ENCODE measurements at regions not wholly inside any gene's neighbourhood (a gene's known extent, or its start where the extent isn't known, plus 50 kb on each side); places are given as distances from the start of the nearest gene placed in this dataset.

DNA sequence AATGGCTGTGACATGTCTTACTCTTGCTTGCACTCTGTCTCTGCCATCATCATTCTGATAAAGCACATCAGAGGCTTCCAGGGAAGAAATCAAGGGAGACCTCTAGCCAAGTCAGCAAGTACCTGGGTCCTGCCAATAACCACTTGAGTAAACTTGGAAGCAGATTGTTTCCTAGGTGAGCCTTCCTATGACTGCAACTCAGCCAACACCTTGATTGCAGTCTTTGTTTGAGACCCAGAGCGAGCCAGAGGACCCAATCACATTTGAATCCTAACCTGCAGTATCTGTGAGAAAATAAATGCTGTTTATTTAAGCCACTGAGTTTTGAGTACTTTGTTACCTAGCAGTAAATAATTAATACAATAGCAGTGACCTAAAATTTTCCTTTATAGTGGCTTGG is 356.8 kb upstream of the CHD1 start:
- Mint-ChIP-seq H3K27ac (no peak overlapping the region), H3K36me3 (ENCODE audit: low read depth) (no peaks in the 10 kb centered on the region), H3K4me3 (no peak overlapping the region), H3K4me1 (peaks cover 6% of the 10 kb centered on the region), H3K27me3 (ENCODE audit: insufficient read depth) (no peaks in the 10 kb centered on the region), H3K9me3 (no peaks in the 10 kb centered on the region)
- DNase-seq: peak; percentile 55
- H3K4me1 ChIP-seq (ENCODE audit: control insufficient read depth, insufficient read depth, low read length): no peaks in the 10 kb centered on the region
- H3K27ac ChIP-seq (ENCODE audit: low read depth, low read length): no peak overlapping the region
- H3K9ac ChIP-seq (ENCODE audit: extremely low read depth, low read length, poor library complexity, severe bottlenecking): no peak overlapping the region
- no peaks in the 10 kb centered on the region for H3K9me3 ChIP-seq (ENCODE audit: control insufficient read depth, low read length)
- TF ChIP-seq, protein P1, sequence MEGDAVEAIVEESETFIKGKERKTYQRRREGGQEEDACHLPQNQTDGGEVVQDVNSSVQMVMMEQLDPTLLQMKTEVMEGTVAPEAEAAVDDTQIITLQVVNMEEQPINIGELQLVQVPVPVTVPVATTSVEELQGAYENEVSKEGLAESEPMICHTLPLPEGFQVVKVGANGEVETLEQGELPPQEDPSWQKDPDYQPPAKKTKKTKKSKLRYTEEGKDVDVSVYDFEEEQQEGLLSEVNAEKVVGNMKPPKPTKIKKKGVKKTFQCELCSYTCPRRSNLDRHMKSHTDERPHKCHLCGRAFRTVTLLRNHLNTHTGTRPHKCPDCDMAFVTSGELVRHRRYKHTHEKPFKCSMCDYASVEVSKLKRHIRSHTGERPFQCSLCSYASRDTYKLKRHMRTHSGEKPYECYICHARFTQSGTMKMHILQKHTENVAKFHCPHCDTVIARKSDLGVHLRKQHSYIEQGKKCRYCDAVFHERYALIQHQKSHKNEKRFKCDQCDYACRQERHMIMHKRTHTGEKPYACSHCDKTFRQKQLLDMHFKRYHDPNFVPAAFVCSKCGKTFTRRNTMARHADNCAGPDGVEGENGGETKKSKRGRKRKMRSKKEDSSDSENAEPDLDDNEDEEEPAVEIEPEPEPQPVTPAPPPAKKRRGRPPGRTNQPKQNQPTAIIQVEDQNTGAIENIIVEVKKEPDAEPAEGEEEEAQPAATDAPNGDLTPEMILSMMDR (conservative IDR thresholded peaks at IDR 0.05): no peak
- WGBS, 2 experiments (ENCODE audit: insufficient coverage in 1 of 2, insufficient read length in 1 of 2): 62 to 100% methylated on average over 1 of the region's 1 CpG
- no peaks in the 10 kb centered on the region for H3K36me3 ChIP-seq (ENCODE audit: control insufficient read depth, insufficient read depth, low read length)
- no peak overlapping the region for H3K4me3 ChIP-seq (ENCODE audit: low read length)
- no peaks in the 10 kb centered on the region for H3K27me3 ChIP-seq (ENCODE audit: control insufficient read depth, insufficient read depth, low read length, poor library complexity, severe bottlenecking)

DNA sequence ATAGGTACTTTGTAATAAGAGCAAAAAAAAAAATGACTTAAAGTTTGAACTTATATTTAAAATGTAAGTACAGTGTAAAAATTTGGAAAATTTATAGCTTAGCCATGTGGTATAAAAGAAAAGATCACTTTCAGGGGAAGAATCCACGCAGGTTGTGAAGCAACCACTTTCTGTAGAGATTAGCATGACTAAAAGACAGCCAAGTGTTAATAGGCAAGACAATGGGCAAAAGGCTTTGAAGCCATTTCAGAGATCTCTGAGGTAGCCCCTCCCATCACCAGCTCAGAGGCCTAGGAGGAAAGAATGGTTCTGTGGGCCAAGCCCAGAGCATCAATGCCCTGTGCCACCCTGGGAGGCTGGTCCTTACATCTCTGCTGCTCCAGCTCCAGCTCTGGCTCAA is 346.3 kb upstream of the CHD1 start:
- Histone ChIP-seq H3K27ac (ENCODE audit: low read depth, low read length) (no peak overlapping the region), H3K27me3 (ENCODE audit: control insufficient read depth, insufficient read depth, low read length, poor library complexity, severe bottlenecking) (no peaks in the 10 kb centered on the region), H3K36me3 (ENCODE audit: control insufficient read depth, insufficient read depth, low read length) (no peaks in the 10 kb centered on the region), H3K4me3 (ENCODE audit: low read length) (no peak overlapping the region), H3K4me1 (ENCODE audit: control insufficient read depth, insufficient read depth, low read length) (no peaks in the 10 kb centered on the region), H3K9me3 (ENCODE audit: control insufficient read depth, low read length) (peaks cover 9% of the 10 kb centered on the region), H3K9ac (ENCODE audit: extremely low read depth, low read length, poor library complexity, severe bottlenecking) (no peak overlapping the region)
- DNase-seq: peak; percentile 34
- no peaks in the 10 kb centered on the region for H3K4me1 Mint-ChIP-seq
- H3K4me3 Mint-ChIP-seq: no peak overlapping the region
- WGBS, 2 experiments (ENCODE audit: insufficient coverage in 1 of 2, insufficient read length in 1 of 2): 92% methylated on average over 1 of the region's 1 CpG
- no peak overlapping the region for H3K27ac Mint-ChIP-seq
- TF ChIP-seq, protein P1 (conservative IDR thresholded peaks at IDR 0.05): no peak
- no peaks in the 10 kb centered on the region for H3K27me3 Mint-ChIP-seq (ENCODE audit: insufficient read depth)
- H3K9me3 Mint-ChIP-seq: peaks cover 11% of the 10 kb centered on the region
- no peaks in the 10 kb centered on the region for H3K36me3 Mint-ChIP-seq (ENCODE audit: low read depth)

DNA sequence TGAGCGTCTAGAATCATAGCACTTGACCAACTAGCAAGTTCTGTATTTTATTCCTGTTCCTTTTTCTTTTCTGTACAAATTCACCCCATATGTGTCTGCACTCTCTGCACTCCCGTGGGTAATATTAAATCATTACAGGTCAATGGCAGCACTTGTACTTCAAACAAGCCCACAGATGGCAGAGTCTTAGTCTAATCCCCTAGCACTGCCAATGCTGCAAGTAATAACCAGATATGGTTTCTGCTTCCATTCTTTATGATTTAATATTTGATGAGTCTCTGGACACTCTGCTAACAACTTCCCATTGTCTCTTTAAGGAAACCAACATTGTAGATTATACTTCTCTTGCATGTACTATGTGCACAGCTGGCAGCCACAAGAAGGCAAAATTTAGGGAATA is 343.8 kb upstream of the CHD1 start:
- WGBS, 2 experiments (ENCODE audit: insufficient coverage in 1 of 2, insufficient read length in 1 of 2): 81 to 90% methylated on average over 2 of the region's 2 CpGs
- H3K9me3 ChIP-seq (ENCODE audit: control insufficient read depth, low read length): peaks cover 9% of the 10 kb centered on the region
- H3K4me3 ChIP-seq (ENCODE audit: low read length): no peak overlapping the region
- no peaks in the 10 kb centered on the region for H3K4me1 ChIP-seq (ENCODE audit: control insufficient read depth, insufficient read depth, low read length)
- H3K4me3 Mint-ChIP-seq: no peak overlapping the region
- no peaks in the 10 kb centered on the region for H3K36me3 Mint-ChIP-seq (ENCODE audit: low read depth)
- H3K36me3 ChIP-seq (ENCODE audit: control insufficient read depth, insufficient read depth, low read length): no peaks in the 10 kb centered on the region
- no peak overlapping the region for H3K9ac ChIP-seq (ENCODE audit: extremely low read depth, low read length, poor library complexity, severe bottlenecking)
- no peak overlapping the region for H3K27ac ChIP-seq (ENCODE audit: low read depth, low read length)
- TF ChIP-seq, protein P1 (conservative IDR thresholded peaks at IDR 0.05): no peak
- DNase-seq: no peak
- H3K27me3 Mint-ChIP-seq (ENCODE audit: insufficient read depth): no peaks in the 10 kb centered on the region
- H3K9me3 Mint-ChIP-seq: peaks cover 11% of the 10 kb centered on the region
- no peaks in the 10 kb centered on the region for H3K27me3 ChIP-seq (ENCODE audit: control insufficient read depth, insufficient read depth, low read length, poor library complexity, severe bottlenecking)
- H3K27ac Mint-ChIP-seq: no peak overlapping the region
- no peaks in the 10 kb centered on the region for H3K4me1 Mint-ChIP-seq

Measured in endodermal cell (in vitro differentiated cells).